Spleen (tissue), 11 donors: ENCODE measurements at regions not wholly inside any gene's neighbourhood (a gene's known extent, or its start where the extent isn't known, plus 50 kb on each side); places are given as distances from the start of the nearest gene placed in this dataset.

Source experiments
- DNase-seq: peaks from one replicate; pipeline ENCODE4 v3.0.0-alpha.2; 2020
- H3K27ac ChIP-seq, 8 donors: fragments of 200-600 bp; sonication (generic) in 7 of 8; 1 replicate in 4 of 8; 2 replicates in 4 of 8; pipeline versions ENCODE4 v1.5.0 to v1.8.0; 2016 to 2021; ENCODE audit warnings: inconsistent platforms in 4 of 8, mild to moderate bottlenecking in 4 of 8, moderate library complexity in 1 of 8
- H3K27me3 ChIP-seq, 7 donors: fragments of 200-600 bp; sonication (generic) in 6 of 7; replicated peaks in 1 of 7; 1 replicate in 4 of 7; 2 replicates in 3 of 7; pipeline versions ENCODE4 v1.5.0 to v1.8.0; 2016 to 2021; ENCODE audit warnings: inconsistent platforms in 3 of 7, mild to moderate bottlenecking in 1 of 7
- H3K36me3 ChIP-seq, 6 donors: fragments of 200-600 bp; sonication (generic) in 5 of 6; 1 replicate in 4 of 6; 2 replicates in 2 of 6; pipeline versions ENCODE4 v1.5.0 to v1.8.0; 2016 to 2021; ENCODE audit warnings: inconsistent platforms in 2 of 6
- H3K4me1 ChIP-seq, 6 donors: fragments of 200-600 bp; sonication (generic) in 5 of 6; 1 replicate in 3 of 6; 2 replicates in 3 of 6; pipeline versions ENCODE4 v1.5.0 to v1.8.0; 2016 to 2021; ENCODE audit warnings: inconsistent platforms in 3 of 6
- H3K4me3 ChIP-seq, 8 donors: fragments of 200-600 bp; sonication (generic) in 7 of 8; 1 replicate in 4 of 8; 2 replicates in 4 of 8; pipeline versions ENCODE4 v1.5.0 to v1.8.0; 2016 to 2021; ENCODE audit warnings: inconsistent platforms in 4 of 8, mild to moderate bottlenecking in 4 of 8, moderate library complexity in 2 of 8
- H3K9me3 ChIP-seq, 8 donors: fragments of 200-600 bp; sonication (generic) in 7 of 8; 1 replicate in 4 of 8; 2 replicates in 4 of 8; pipeline versions ENCODE4 v1.5.0 to v1.8.0; 2016 to 2021; ENCODE audit warnings: inconsistent platforms in 4 of 8
- CTCF ChIP-seq, 11 experiments: fragments of 200-600 bp in 7 of 11; fragments of 450-650 bp in 4 of 11; sonication (generic) in 4 of 11; IDR thresholded peaks in 8 of 11; conservative IDR thresholded peaks in 3 of 11; 1 replicate in 7 of 11; 2 replicates in 4 of 11; pipeline versions ENCODE4 v1.4.0 to v1.8.0; 2016 to 2021; ENCODE audit warnings: antibody characterized with exemption in 11 of 11, inconsistent platforms in 4 of 11, mild to moderate bottlenecking in 1 of 11
- POLR2A ChIP-seq, 3 donors: fragments of 450-650 bp; IDR thresholded peaks; one replicate each; pipeline ENCODE4 v1.5.1; 2017; ENCODE audit warnings: antibody characterized with exemption in 3 of 3, mild to moderate bottlenecking in 1 of 3
- POLR2AphosphoS5 ChIP-seq, 3 donors: sonication (generic); formaldehyde crosslinking; IDR thresholded peaks; one replicate each; pipeline ENCODE4 v1.5.1; 2017; ENCODE audit warnings: antibody characterized with exemption in 3 of 3
- WGBS, 5 donors: extraction: QIAGEN DNeasy Blood & Tissue Kit in 3 of 5; methylation state at CpG; one replicate each; pipeline versions ENCODE4 v1.1.5 to v1.1.7; 2013 to 2018; 5-methylcytosine and 5-hydroxymethylcytosine counted together
- intact Hi-C: fragments of 100-400 bp; cut with DNase I; formaldehyde crosslinking; loops from one replicate; pipeline ENCODE4 v1.15.0; 2023; ENCODE audit warnings: low total_unique reads
- small RNA-seq, 4 donors: library from RNA; depleted of rRNA; stranded (forward); fragments of <200 nt; gene quantifications; one replicate each; pipeline ENCODE3, GENCODE V24; 2016
- donor health status: healthy with polysubstance abuse.
- donor health status: DM: no; HTN: no; CAD: no; lungs with moderate emphysema.
- donor health status: DM: no; HTN: no; CAD: no.
- donor health status: Bipolar disorder and iron deficiency.
- donor health status: healthy.
- donor health status: DM: no; HTN: no; CAD: no.
- donor health status: DM: yes; HTN: yes; CAD: no.

- H3K9me3 ChIP-seq: peaks cover 0 to 14% (median 0%) of the 10 kb centered on the region in 8 donors
- no peak overlapping the region for H3K27ac ChIP-seq
- no peak for DNase-seq
- H3K27me3 ChIP-seq: no peaks in the 10 kb centered on the region
- 87 to 93% (median 92%) methylated on average over 8 to 16 of the region's 16 CpGs for WGBS, 5 donors
- TF ChIP-seq POLR2A (IDR thresholded peaks at IDR 0.05) (no peak), POLR2AphosphoS5 (IDR thresholded peaks at IDR 0.05) (no peak), CTCF (IDR thresholded peaks at IDR 0.05 in 8 of 11, conservative IDR thresholded peaks at IDR 0.05 in 3 of 11) (no peak)
- intact Hi-C loops: no loop called here
- H3K4me1 ChIP-seq: no peaks in the 10 kb centered on the region
- no peaks in the 10 kb centered on the region for H3K36me3 ChIP-seq
- H3K4me3 ChIP-seq: no peak overlapping the region
Observed at GRCh38 chr4:112979881-112980421, 69.5 kb upstream of the ANK2 start.

- Histone ChIP-seq H3K9me3 (peaks cover 0 to 14% (median 0%) of the 10 kb centered on the region in 8 donors), H3K4me3 (no peak overlapping the region), H3K27ac (no peak overlapping the region), H3K27me3 (no peaks in the 10 kb centered on the region), H3K4me1 (no peaks in the 10 kb centered on the region), H3K36me3 (no peaks in the 10 kb centered on the region)
- intact Hi-C loops: no loop called here
- DNase-seq: no peak
- TF ChIP-seq POLR2AphosphoS5 (IDR thresholded peaks at IDR 0.05): no peak
- no peak for TF ChIP-seq CTCF (IDR thresholded peaks at IDR 0.05 in 8 of 11, conservative IDR thresholded peaks at IDR 0.05 in 3 of 11)
- no peak for TF ChIP-seq POLR2A (IDR thresholded peaks at IDR 0.05)
- 81 to 93% (median 90%) methylated on average over 2 of the region's 2 CpGs for WGBS, 5 donors
Observed at GRCh38 chr4:112982680-112983079, 66.8 kb upstream of the ANK2 start.

GRCh38 chr4:112994732-112995464 is 54.6 kb upstream of the ANK2 start:
- DNase-seq: no peak
- no peaks in the 10 kb centered on the region for H3K4me1 ChIP-seq
- no peaks in the 10 kb centered on the region for H3K27me3 ChIP-seq
- intact Hi-C loops: no loop called here
- 90 to 97% (median 92%) methylated on average over 3 of the region's 3 CpGs for WGBS, 5 donors
- TF ChIP-seq CTCF (IDR thresholded peaks at IDR 0.05 in 8 of 11, conservative IDR thresholded peaks at IDR 0.05 in 3 of 11) (no peak), POLR2AphosphoS5 (IDR thresholded peaks at IDR 0.05) (no peak)
- no peak overlapping the region for H3K4me3 ChIP-seq
- H3K9me3 ChIP-seq: peaks cover 0 to 8% (median 0%) of the 10 kb centered on the region in 8 donors
- no peak overlapping the region for H3K27ac ChIP-seq
- no peaks in the 10 kb centered on the region for H3K36me3 ChIP-seq

Small RNAs in the stretch of these regions (small RNA-seq; reads per million reads assigned to genes)
- 0 reads per million in 4 donors for gene AC017007.1
- gene RF00019: 0 reads per million in 4 donors
